ENCODE measurements at regions not wholly inside any gene's neighbourhood (a gene's known extent, or its start where the extent isn't known, plus 50 kb on each side); places are given as distances from the start of the nearest gene placed in this dataset.

- Histone ChIP-seq H3K9me1 (ENCODE audit: control insufficient read depth, extremely low read depth, insufficient read depth, low read length) (no peaks in the 10 kb centered on the region), H3K27me3 (ENCODE audit: control insufficient read depth, extremely low read depth, insufficient read depth, low read length) (no peaks in the 10 kb centered on the region), H3K4me2 (ENCODE audit: control insufficient read depth, extremely low read depth, insufficient read depth, low read depth, low read length) (no peak overlapping the region), H3K4me3 (ENCODE audit: control insufficient read depth in 2 of 3, extremely low read depth in 1 of 3, insufficient read depth in 2 of 3, low read depth in 1 of 3, low read length in 3 of 3) (no peak overlapping the region), H3K9ac (ENCODE audit: control insufficient read depth, extremely low read depth, insufficient read depth, low read length) (no peak overlapping the region), H3K79me2 (ENCODE audit: control insufficient read depth, insufficient read depth, low read length) (no peaks in the 10 kb centered on the region), H3K9me3 (ENCODE audit: control insufficient read depth, low read depth, low read length) (no peaks in the 10 kb centered on the region), H4K20me1 (ENCODE audit: control insufficient read depth, extremely low read depth, insufficient read depth, low read length) (no peaks in the 10 kb centered on the region), H3K27ac (ENCODE audit: control insufficient read depth, insufficient read depth, low read length) (no peak overlapping the region), H2AFZ (ENCODE audit: control insufficient read depth, low read length) (no peak overlapping the region), H3K36me3 (ENCODE audit: control insufficient read depth in 2 of 2, extremely low read depth in 1 of 2, insufficient read depth in 2 of 2, low read length in 2 of 2) (no peaks in the 10 kb centered on the region), H3K4me1 (ENCODE audit: control insufficient read depth, extremely low read depth, insufficient read depth, low read length) (no peaks in the 10 kb centered on the region)
- dilution Hi-C loops (cut with MboI; ENCODE audit: extremely low pct_ligation_motif_present, low sequenced_read_pairs): no loop called here
- no peak for DNase-seq (ENCODE audit: low read depth, low spot score)
- TF ChIP-seq, protein P1, sequence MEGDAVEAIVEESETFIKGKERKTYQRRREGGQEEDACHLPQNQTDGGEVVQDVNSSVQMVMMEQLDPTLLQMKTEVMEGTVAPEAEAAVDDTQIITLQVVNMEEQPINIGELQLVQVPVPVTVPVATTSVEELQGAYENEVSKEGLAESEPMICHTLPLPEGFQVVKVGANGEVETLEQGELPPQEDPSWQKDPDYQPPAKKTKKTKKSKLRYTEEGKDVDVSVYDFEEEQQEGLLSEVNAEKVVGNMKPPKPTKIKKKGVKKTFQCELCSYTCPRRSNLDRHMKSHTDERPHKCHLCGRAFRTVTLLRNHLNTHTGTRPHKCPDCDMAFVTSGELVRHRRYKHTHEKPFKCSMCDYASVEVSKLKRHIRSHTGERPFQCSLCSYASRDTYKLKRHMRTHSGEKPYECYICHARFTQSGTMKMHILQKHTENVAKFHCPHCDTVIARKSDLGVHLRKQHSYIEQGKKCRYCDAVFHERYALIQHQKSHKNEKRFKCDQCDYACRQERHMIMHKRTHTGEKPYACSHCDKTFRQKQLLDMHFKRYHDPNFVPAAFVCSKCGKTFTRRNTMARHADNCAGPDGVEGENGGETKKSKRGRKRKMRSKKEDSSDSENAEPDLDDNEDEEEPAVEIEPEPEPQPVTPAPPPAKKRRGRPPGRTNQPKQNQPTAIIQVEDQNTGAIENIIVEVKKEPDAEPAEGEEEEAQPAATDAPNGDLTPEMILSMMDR (optimal IDR thresholded peaks at IDR 0.05 in 1 of 3, IDR thresholded peaks at IDR 0.05 in 1 of 3, conservative IDR thresholded peaks at IDR 0.05 in 1 of 3; ENCODE audit: extremely low read depth in 1 of 3, insufficient read depth in 2 of 3, low read length in 3 of 3): no peak
- no peak for TF ChIP-seq EZH2 (IDR thresholded peaks at IDR 0.05; ENCODE audit: low read length)
- FAIRE-seq: no peak
Measured at GRCh38 chr1:170407138-170407537, 124.8 kb upstream of the GORAB start.

DNA sequence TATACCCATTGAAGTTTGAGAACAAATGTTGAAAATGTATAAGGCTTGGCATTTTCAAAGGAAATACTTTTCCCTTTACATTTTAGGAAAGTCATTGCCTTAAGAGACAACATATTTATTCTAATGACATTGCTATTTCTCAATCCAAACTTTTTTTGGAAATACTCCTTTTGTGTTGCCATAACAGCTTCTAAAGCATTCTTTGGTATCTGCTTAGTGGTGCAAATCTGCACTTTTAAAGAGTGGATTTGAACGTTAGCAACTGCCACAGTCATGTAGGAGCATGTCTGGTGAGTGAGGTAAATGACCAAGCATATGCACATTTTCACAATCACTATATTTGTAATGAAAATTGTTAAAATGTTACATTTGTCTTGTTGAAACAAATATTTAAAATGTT is 124.4 kb upstream of the GORAB start:
- H3K9me3 ChIP-seq (ENCODE audit: control insufficient read depth, low read depth, low read length): no peaks in the 10 kb centered on the region
- dilution Hi-C loops (cut with MboI; ENCODE audit: extremely low pct_ligation_motif_present, low sequenced_read_pairs): no loop called here
- no peaks in the 10 kb centered on the region for H3K36me3 ChIP-seq (ENCODE audit: control insufficient read depth in 2 of 2, extremely low read depth in 1 of 2, insufficient read depth in 2 of 2, low read length in 2 of 2)
- H3K4me2 ChIP-seq (ENCODE audit: control insufficient read depth, extremely low read depth, insufficient read depth, low read depth, low read length): no peak overlapping the region
- H3K9me1 ChIP-seq (ENCODE audit: control insufficient read depth, extremely low read depth, insufficient read depth, low read length): no peaks in the 10 kb centered on the region
- H2AFZ ChIP-seq (ENCODE audit: control insufficient read depth, low read length): no peak overlapping the region
- no peak overlapping the region for H3K4me3 ChIP-seq (ENCODE audit: control insufficient read depth in 2 of 3, extremely low read depth in 1 of 3, insufficient read depth in 2 of 3, low read depth in 1 of 3, low read length in 3 of 3)
- no peaks in the 10 kb centered on the region for H3K79me2 ChIP-seq (ENCODE audit: control insufficient read depth, insufficient read depth, low read length)
- FAIRE-seq: no peak
- H3K27ac ChIP-seq (ENCODE audit: control insufficient read depth, insufficient read depth, low read length): no peak overlapping the region
- no peaks in the 10 kb centered on the region for H3K27me3 ChIP-seq (ENCODE audit: control insufficient read depth, extremely low read depth, insufficient read depth, low read length)
- H3K4me1 ChIP-seq (ENCODE audit: control insufficient read depth, extremely low read depth, insufficient read depth, low read length): no peaks in the 10 kb centered on the region
- H3K9ac ChIP-seq (ENCODE audit: control insufficient read depth, extremely low read depth, insufficient read depth, low read length): no peak overlapping the region
- H4K20me1 ChIP-seq (ENCODE audit: control insufficient read depth, extremely low read depth, insufficient read depth, low read length): no peaks in the 10 kb centered on the region
- TF ChIP-seq, protein P1 (optimal IDR thresholded peaks at IDR 0.05 in 1 of 3, IDR thresholded peaks at IDR 0.05 in 1 of 3, conservative IDR thresholded peaks at IDR 0.05 in 1 of 3; ENCODE audit: extremely low read depth in 1 of 3, insufficient read depth in 2 of 3, low read length in 3 of 3): no peak
- TF ChIP-seq EZH2 (IDR thresholded peaks at IDR 0.05; ENCODE audit: low read length): no peak
- no peak for DNase-seq (ENCODE audit: low read depth, low spot score)

Measured in keratinocyte (primary cell).